ENCODE measurements at regions not wholly inside any gene's neighbourhood (a gene's known extent, or its start where the extent isn't known, plus 50 kb on each side); places are given as distances from the start of the nearest gene placed in this dataset.
"Not testable (repeated sequence)": the region's sequence is repeated elsewhere in the genome, so short reads cannot be mapped to it uniquely, and the experiment has no call there.

- DNase-seq, result no peak
Measured at GRCh38 chr16:88321635-88322499, 60.9 kb upstream of the ZNF469 start.

- DNase-seq, result no peak
Measured at GRCh38 chr16:88322500-88322970, 60.2 kb upstream of the ZNF469 start.

- DNase-seq, result no peak
Measured at GRCh38 chr16:88323041-88323440, 59.7 kb upstream of the ZNF469 start.

- no peak for DNase-seq
Measured at GRCh38 chr16:88323546-88324330, 59.0 kb upstream of the ZNF469 start.

- DNase-seq, result no peak
Measured at GRCh38 chr16:88325087-88325750, 57.5 kb upstream of the ZNF469 start.

- DNase-seq, result no peak
Measured at GRCh38 chr16:88325976-88326375, 56.8 kb upstream of the ZNF469 start.

GRCh38 chr16:88326611-88327485, 55.9 kb upstream of the ZNF469 start:
- no peak for DNase-seq

- DNase-seq, result no peak
Measured at GRCh38 chr16:88327561-88328312, 55.0 kb upstream of the ZNF469 start.

- DNase-seq, result no peak
Measured at GRCh38 chr16:88328313-88328980, 54.3 kb upstream of the ZNF469 start.

GRCh38 chr16:88329726-88330700, 52.7 kb upstream of the ZNF469 start:
- no peak for DNase-seq

GRCh38 chr16:88330971-88331890, 51.5 kb upstream of the ZNF469 start:
- DNase-seq, result no peak

GRCh38 chr16:88331989-88332920, 50.5 kb upstream of the ZNF469 start:
- DNase-seq, result peak; percentile 59

GRCh38 chr16:88332921-88333825, 49.6 kb upstream of the ZNF469 start:
- not testable (repeated sequence) for DNase-seq

Data from skin of body (tissue), 1 donor.